ENCODE measurements at regions not wholly inside any gene's neighbourhood (a gene's known extent, or its start where the extent isn't known, plus 50 kb on each side); places are given as distances from the start of the nearest gene placed in this dataset.

DNA sequence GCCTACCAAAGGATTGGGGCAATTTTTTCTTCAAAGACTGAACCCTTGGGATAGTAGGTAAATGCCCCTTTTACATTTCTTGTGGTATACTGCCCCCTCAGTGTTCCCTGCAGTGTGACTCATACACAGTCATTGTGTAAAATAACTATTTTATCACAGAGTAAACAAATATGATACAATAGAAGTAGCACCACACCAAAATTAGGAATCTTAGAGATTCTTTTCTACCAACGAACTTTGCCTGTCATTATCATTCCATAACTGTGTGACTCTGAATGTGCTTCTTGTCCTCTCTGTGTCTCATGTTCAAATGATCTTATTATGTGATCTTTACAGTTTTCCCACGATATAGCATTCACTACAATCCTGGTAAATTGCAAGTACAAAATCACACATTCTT lies 517.0 kb downstream of the ZIC3 start:
- TF ChIP-seq, protein P1, sequence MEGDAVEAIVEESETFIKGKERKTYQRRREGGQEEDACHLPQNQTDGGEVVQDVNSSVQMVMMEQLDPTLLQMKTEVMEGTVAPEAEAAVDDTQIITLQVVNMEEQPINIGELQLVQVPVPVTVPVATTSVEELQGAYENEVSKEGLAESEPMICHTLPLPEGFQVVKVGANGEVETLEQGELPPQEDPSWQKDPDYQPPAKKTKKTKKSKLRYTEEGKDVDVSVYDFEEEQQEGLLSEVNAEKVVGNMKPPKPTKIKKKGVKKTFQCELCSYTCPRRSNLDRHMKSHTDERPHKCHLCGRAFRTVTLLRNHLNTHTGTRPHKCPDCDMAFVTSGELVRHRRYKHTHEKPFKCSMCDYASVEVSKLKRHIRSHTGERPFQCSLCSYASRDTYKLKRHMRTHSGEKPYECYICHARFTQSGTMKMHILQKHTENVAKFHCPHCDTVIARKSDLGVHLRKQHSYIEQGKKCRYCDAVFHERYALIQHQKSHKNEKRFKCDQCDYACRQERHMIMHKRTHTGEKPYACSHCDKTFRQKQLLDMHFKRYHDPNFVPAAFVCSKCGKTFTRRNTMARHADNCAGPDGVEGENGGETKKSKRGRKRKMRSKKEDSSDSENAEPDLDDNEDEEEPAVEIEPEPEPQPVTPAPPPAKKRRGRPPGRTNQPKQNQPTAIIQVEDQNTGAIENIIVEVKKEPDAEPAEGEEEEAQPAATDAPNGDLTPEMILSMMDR (conservative IDR thresholded peaks at IDR 0.05): no peak
- no peak for TF ChIP-seq ZFX (IDR thresholded peaks at IDR 0.05)

Data from C4-2B (cell line).